T-helper 1 cell treated with Interleukin-12 subunit alpha and Interleukin-12 subunit beta and Interleukin-4 antibody, amounts not matched to agents 30 ng/mL and 1 ng/mL, for 36 hours (primary cell): ENCODE measurements at regions not wholly inside any gene's neighbourhood (a gene's known extent, or its start where the extent isn't known, plus 50 kb on each side); places are given as distances from the start of the nearest gene placed in this dataset.
"Not testable (repeated sequence)": the region's sequence is repeated elsewhere in the genome, so short reads cannot be mapped to it uniquely, and the experiment has no call there.

Experiments
- intact Hi-C: fragments of 100-400 bp; cut with micrococcal nuclease; formaldehyde crosslinking; loops from one replicate; pipeline ENCODE4 v1.15.1; 2024

DNA sequence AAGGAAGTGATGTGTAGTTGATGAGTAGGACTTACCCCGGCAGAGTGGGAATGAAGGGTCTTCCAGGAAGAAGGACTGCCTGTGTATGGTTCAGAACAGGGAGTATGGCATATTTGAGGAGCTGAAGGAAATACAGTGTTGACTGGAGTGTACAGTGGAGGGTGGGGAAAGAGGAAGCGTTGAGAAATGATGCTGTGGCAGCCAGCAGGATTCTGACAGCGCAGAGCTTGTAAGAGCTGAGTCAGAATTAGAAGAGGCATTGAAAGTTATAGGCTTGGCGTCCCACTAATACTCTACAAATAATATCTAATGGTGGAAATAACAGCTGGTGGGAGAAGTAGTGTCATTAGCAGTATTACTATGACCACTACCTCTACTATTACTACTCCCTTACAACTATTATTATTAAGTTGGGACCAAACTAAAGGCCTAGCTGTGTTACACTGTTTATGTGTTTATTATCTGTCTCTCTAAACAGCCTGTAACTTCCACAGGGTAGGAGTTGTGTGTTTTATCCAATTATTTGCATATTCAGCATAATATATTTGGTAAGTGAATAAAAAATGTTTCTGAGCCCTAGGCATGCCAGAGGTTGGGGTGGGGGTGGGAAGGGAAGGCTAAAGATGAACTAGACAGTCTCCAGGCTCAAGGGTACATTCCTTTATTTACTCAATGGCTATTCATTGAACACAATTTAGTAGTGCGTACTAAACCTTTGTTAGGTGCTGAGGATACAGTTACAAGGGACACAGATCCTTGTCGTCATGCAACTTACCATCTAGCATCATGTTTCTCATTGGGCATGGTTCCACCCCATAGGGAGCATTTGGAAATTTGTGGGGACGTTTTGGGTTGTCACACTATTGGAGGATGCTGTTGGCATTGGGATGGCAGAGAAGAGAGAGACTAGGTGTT, 428.8 kb upstream of the ONECUT1 start:
- intact Hi-C loops, result no loop called here

DNA sequence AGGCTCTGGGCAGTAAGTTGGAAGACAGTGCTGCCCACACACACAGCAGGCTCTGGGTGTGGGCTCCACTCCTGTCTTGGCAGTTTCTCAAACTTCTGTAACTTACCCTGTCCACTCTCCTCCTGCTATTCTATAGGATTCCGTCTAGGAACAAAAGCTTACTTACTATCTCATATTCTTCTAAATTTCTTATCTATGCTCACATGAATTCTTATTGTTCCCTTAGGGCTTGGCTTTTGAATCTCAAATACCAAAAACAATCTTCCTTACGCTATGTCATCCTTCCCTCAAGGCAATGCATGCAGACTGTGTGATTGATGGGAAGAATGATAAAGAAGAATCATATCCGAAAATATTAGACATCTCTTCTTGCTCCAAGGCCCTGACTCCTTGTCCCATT, 425.9 kb upstream of the ONECUT1 start:
- intact Hi-C loops, result no loop called here

DNA sequence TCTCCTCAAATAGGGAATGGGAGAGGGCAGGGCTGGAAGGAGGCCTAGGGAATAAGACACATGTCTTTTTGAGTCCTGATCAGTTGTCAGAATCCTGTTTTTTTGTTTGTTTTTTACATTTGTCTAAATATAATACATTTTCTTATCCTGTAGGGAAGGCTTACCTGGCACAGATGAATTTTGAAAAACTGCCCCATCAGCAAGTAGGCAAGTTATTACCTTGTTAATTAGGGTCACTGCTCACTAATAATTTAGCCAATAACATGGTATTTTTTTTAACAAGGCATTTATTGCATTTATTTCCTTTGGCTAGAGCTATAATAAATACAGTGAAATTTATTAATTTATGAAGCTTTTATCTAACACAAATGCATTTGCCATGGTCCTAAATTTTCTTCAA, 423.2 kb upstream of the ONECUT1 start:
- intact Hi-C loops, result no loop called here

DNA sequence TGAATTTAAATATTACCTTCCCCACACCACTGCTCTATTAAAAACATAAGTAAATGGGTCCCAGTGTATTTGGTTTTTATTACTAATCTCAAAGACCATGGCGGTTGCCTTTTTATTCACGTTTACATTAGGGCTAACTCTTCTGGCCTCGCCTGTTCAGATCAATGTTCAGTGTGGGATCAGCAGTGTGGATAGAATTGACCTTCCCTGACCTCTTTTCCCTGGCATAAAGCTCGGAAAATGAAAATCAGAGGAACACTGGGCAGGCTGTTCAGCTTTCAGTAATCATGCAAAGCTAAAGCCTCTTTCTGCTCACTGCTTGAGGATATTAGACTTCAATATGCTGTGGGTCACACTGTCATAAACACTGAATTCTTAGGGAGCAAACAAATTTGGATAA, 422.6 kb upstream of the ONECUT1 start:
- intact Hi-C loops, result no loop called here

DNA sequence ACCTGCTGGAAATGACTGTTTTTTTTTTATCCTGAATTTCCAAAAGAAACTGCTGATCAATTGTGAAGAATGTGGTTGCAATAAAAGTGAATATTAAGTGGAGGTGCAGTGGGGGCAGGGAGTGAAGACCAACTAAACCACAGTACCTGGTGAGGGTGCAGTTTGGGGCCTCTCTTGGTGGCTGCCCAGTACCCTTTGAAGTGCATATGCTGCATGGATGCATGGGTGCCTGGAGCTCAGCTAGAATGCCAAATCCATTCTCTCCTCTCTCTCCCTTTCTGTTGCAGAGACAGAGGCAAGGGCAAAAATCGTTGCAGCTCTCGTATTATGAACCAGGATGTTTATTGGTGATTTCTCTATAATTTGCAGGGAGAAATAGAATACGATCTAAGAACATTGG, 420.5 kb upstream of the ONECUT1 start:
- intact Hi-C loops, result no loop called here

DNA sequence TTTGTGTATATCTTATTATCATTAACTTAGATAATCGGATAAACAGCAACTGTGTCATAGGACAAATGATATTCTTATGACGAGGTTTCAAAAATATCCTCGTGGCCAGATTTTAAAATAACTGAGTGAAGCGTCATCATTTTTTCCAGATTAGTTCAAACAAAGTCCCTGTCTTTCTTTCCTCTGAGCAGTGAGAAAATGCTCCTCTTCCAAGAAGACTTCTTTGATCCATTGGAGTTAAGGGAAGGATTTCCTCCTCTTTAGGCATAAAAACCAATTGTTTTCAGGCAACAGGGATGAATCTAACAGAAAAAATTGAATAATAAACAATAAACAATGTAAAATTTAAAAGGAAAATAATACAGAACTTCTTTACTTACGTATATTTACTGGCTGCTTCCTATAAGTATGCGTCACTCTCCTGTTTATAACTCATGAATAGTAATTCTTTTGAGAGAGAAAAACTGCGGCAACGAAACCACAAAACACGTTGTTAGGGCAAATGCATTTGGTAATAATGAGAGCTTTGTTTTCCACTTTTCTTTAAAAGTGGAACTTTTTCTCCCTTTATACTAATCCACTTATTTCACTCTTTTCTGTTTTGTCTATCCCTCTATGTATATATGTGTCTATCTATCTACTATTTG, 419.4 kb upstream of the ONECUT1 start:
- intact Hi-C loops, result no loop called here

DNA sequence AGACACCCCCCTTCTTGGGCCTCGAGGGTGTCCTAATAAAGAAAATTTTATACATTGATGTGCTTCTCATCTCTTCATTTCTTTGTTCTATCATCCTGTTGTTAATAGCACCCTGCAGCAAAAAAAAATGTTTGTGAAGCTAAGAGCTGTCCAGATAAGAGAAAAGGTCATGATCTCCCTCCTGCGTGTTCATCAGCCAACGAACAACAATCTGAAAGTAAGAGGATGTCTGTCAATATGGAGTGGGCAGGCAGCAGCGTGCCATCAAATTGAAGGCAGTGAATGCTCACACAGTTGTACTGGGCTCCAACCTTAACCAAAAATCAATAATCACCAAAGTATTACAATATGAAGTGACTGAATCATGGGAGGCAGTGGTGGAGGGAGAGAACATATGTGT, 418.6 kb upstream of the ONECUT1 start:
- intact Hi-C loops, result no loop called here

DNA sequence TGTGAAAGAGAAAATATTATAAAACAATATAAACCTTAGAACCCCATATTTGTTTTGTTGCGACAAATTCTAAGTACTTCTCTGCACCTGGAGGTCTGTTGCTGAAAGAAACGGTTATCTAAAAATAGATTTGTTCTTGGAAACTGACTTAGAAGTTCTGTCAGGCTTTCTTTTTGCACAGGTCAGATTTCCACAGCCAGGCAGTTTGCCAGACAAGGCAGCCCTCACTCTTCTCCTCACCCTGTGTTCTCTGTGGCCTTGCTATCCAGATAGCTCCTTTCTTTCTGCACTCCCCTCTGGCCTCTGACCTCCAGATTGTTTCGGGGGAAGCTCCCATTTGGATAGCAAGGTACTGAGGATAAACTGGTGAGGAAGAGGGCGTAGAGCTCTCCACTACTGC, 413.3 kb upstream of the ONECUT1 start:
- intact Hi-C loops, result no loop called here

DNA sequence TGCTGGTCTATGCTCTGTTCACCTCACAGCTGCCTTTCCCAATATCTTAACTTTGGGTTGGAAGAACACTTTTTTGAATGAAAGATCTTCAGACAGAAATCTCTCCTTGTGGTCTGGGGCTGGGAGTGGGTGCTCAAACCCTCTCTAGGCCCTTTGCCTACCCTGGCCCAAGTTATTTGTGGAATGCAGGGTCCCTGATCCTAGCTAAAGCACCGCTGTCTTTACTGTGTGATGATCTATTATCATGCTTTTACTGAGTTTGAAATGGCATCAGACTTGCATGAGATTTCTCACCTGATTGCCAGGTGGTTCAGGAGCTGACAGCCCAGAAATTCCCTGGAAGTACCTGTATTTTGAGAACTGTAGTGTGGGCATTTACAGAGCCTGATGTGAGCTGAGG, 412.7 kb upstream of the ONECUT1 start:
- intact Hi-C loops, result no loop called here

DNA sequence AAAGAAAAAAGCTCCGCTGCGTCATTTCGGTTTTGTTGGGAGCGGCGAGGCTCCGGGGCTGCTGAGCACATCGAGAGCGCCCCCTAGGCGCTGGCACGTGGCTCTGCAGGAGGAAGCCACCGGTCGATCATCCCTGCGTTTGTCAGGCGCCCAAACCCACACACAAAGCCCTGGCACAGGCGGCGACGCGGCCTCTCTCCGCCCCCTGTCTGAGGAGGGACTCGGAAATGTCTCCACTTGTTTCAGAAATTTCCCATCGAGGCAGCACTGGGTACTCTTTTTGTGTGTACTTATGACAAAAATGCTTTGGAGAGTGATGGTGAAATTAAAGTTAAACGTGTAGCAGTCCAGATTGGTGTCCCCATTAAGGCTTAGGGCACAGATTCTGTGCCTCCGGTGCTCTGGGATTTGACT, 407.3 kb upstream of the ONECUT1 start:
- intact Hi-C loops, result loop anchor here (1.0 kb wide), 1 partner anchor 417 kb away; no protein-coding TSS in a partner anchor

DNA sequence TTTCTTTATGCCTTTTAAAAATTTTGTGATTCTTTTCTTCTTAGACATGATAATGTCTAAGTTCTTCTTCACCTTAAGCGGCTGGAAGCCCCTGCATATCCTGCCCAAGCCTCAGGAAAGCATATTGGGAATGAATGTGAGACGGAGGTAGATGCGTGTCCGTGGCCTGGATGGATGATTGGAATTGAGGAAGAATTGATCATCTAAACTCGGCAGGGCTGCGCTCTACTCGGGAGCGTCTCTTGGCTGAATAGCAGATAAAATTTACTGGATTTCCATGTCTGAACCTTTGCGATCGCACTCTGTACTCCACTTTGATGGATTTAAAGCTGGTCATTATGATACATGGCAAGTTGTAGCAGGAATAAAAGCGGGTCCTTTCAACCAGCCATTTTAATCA, 406.7 kb upstream of the ONECUT1 start:
- intact Hi-C loops, result loop anchor here (1.0 kb wide), 1 partner anchor 416 kb away; no protein-coding TSS in a partner anchor

DNA sequence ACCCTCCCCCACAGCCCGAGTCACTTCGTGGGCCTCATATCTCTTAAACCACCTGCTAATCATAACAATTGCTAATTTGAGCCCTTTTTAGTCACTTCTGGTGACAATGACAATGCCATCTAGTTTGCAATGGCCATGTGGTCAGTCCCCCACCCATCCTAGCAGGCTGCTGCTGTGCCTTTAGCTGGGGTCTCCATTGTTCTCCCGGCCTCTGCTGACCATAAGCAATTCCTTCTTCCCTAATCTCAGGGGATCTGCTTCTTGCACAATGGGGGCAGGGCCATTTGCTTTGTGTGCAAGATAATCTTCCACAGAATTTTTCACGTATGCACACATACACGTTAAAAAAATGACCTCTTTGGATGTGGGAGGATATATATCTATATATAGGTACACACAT, 406.1 kb upstream of the ONECUT1 start:
- intact Hi-C loops, result no loop called here

DNA sequence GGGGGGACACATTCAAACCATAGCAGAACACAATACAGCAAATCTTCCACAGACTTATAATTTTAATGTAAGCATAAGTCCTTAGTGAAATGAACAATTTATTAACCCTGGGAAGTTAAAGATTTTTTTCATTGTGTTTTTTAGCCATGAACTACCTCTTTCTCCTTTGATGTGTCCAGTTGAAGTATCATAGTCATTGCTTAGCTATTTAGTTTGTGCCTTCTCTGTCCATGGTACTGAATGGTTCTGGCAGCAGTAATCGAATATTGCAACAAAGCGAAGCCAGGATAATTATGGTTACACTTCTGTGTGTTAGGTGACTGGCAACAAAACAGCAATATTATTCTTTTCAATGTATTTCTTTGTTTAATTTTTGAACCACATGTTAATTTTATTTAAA, 403.0 kb upstream of the ONECUT1 start:
- intact Hi-C loops, result no loop called here

DNA sequence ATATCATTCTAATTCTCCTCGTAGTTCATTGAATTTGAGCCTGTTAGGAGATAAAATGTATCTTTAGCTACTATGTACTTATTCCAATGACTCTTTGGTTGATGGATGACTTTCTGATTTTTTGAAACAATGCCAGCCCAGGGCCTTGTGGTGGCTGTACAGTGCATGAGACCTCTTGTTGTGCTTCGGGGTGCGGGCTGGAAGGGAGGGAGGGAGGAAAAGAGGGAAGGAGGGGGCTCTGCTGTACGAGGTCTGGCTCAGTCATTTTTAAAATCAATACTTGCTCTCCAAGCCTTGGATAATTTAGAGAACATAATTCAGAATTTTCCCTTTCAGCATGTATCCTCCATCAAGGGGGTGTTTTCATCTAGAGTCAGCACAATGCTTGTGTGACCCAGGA, 399.7 kb upstream of the ONECUT1 start:
- intact Hi-C loops, result no loop called here

DNA sequence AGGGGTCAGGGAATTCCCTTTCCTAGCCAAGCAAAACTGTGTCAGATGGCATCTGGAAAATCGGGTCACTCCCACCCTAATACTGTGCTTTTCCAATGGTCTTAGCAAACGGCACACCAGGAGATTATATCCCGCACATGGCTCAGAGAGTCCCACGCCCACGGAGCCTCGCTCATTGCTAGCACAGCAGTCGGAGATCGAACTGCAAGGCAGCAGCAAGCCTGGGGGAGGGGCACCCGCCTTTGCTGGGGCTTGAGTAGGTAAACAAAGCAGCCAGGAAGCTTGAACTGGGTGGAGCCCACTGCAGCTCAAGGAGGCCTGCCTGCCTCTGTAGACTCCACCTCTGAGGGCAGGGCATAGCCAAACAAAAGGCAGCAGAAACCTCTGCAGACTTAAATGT, 393.3 kb upstream of the ONECUT1 start:
- intact Hi-C loops, result not testable (repeated sequence)

DNA sequence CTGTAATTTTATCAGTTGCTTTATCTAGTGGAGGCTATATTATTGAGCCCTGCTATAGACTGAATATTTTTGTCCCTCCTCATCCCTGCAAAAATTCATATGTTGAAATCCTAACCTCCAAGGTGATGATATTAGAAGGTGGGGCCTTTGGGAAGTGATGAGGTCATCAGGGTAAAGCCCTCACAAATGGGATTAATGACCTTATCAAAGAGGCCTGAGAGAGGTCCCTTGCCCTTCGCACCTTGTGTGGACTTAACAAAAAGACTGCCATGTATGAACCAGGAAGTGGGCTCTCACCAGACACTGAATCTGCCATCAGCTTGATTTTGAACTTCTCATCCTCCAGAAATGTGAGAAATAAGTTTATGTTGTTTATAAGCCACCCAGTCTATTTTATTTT, 381.4 kb upstream of the ONECUT1 start:
- intact Hi-C loops, result no loop called here

DNA sequence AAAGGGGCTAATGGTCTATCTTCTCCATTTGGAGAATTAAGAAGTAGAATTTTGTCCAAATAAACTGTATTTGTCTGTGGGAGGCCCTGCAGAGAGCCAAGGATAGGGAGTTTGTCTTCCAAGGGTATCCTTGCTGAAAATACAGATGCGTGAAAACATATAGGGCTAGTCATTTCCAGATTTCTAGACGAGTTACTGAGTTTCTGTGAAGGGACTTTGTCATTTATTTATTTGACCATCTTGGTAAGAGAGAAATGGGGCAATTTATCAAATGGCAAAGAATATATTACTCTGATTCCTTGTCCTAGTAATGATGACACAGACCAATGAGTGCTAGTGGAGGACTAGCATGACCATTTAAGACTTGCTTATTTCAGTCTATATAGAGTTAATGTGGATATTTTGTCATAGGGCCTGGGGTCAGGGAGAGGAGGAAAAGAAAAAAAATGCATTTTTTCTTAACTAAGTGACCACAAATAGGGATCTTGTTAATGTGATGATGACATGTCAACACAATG, 376.6 kb upstream of the ONECUT1 start:
- intact Hi-C loops, result no loop called here

DNA sequence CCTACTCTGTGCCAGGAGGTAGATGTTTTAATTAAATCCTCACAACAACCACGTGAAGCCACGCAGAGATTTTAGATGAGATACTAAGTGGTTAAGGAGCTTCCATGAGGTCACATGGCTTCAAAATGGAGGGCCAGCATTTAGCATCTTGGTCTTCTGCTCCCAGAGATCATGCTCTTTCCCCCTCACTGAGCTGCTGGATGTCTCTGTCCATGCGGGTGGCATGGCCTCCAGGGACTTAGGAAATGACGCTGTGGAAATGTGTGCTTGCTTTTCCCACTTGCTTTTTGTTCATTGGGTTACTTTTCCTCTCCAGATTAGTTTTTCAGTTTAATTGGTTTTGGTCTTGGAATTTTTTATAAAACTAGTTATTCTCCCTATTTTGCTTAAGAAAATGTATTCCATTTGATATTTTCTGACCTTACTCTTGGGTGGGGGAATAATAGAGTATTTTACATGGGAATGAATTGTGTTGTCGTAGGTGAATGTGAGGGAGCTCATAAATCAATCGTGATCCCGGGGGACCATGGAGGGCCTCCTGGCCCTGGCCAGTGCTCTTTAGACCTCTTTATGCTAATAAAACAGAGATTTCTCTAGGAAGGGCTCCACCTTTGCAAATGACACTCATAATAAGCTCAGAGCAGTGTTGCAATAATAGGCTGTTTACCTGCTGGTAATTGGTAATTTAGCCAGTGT, 376.0 kb upstream of the ONECUT1 start:
- intact Hi-C loops, result no loop called here

DNA sequence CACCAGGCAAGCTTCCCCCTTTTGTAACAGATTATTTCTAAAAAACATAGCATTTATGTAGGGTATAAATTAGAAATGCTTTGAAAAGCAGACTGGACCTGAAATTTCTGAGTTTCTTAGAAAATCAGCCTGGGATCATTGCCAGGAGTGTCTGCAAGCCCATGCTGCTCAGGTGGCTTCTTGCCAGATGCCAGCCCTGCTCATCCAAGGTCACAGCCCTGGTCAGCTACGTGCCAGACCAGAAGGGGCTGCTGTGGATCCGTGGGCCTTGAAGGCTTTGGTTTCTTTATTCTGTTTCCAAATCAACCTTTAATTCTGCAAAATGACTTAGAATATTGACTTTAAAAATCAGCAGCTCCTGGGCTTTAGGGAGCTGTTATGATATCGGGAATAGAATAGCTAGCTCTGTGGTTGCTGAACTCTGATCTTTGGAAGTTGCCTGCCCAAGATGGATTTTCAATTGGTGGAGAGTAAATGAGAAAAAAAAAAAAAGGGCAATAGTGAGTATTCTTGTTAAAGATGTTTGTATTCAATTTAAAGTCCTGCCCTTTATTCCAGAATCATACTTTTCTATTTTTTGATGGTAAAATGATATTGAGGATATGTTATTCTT, 370.1 kb upstream of the ONECUT1 start:
- intact Hi-C loops, result no loop called here

DNA sequence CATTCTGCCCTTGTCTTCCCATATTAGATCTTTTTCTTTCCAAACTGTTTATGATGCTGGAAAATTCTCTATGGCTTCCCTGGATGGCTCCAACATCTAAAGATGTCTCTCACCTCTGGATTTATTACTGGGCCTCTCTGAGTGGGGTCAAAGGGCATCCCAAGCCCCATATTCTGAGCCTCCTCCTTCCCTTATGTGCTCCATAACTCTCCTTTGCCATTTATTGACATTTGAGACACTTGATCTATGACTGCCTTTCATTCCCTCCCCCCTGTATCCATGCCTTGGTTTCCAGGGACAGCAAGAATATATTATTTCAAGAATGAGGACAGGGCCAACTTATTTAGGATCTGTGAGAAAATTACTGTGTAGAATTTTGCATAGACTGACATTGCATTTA, 369.3 kb upstream of the ONECUT1 start:
- intact Hi-C loops, result no loop called here

DNA sequence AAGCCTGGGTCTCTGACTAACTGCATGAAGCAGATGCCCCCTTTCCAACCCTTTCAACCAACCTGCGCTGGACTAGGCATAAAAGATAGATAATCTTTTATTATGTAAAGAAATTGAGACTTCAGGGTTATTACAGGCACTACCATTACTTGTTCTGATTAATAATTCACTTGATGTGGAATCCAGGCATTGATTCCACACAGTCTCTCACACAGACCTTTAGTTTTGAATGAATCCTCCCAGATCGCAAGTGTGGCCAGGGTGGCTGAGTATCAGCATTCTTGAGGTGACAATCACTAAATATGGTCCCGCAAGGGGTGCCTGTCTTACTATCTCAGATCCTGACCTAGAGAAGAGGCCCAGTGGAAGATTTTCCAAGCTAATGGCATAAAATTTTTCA, 368.9 kb upstream of the ONECUT1 start:
- intact Hi-C loops, result no loop called here
